DOHH2 (cell line): ENCODE measurements at regions not wholly inside any gene's neighbourhood (a gene's known extent, or its start where the extent isn't known, plus 50 kb on each side); places are given as distances from the start of the nearest gene placed in this dataset.

Experiments used
- H3F3A ChIP-seq: fragments of 200-600 bp; sonication (generic), shearing (Covaris generic); 2 replicates; pipeline ENCODE4 v1.6.0; 2016; ENCODE audit warnings: antibody characterized with exemption, mild to moderate bottlenecking; ENCODE audit not compliant: control insufficient read depth, insufficient read depth
- H3K27ac ChIP-seq: fragments of 200-600 bp; sonication (generic); 2 replicates; pipeline ENCODE4 v1.5.1; 2014; ENCODE audit warnings: low read depth, mild to moderate bottlenecking, low read length, moderate library complexity
- H3K27me3 ChIP-seq: fragments of 200-600 bp; sonication (generic); 2 replicates; pipeline ENCODE4 v1.6.1; 2014; ENCODE audit warnings: mild to moderate bottlenecking, low read length, mixed read lengths; ENCODE audit not compliant: control insufficient read depth
- H3K36me3 ChIP-seq: fragments of 200-600 bp; sonication (generic); 2 replicates; pipeline ENCODE4 v1.6.1; 2014; ENCODE audit warnings: mild to moderate bottlenecking, low read length, moderate library complexity, mixed read lengths; ENCODE audit not compliant: control insufficient read depth
- H3K4me1 ChIP-seq: fragments of 200-600 bp; sonication (generic); 2 replicates; pipeline ENCODE4 v1.6.1; 2014; ENCODE audit warnings: mild to moderate bottlenecking, low read length, mixed read lengths; ENCODE audit not compliant: control insufficient read depth
- H3K4me2 ChIP-seq: fragments of 200-600 bp; sonication (generic); 2 replicates; pipeline ENCODE4 v1.6.0; 2014; ENCODE audit warnings: mild to moderate bottlenecking, low read length, moderate library complexity
- H3K4me3 ChIP-seq: fragments of 200-600 bp; sonication (generic); 2 replicates; pipeline ENCODE4 v1.5.1; 2014; ENCODE audit warnings: mild to moderate bottlenecking, low read length, mixed read lengths
- H3K79me2 ChIP-seq: fragments of 200-600 bp; sonication (generic); 2 replicates; pipeline ENCODE4 v1.6.1; 2014; ENCODE audit warnings: mild to moderate bottlenecking, low read length, mixed read lengths; ENCODE audit not compliant: control insufficient read depth
- H3K9me2 ChIP-seq: fragments of 200-600 bp; sonication (generic); replicated peaks from 2 replicates; pipeline ENCODE4 v1.6.1; 2014; ENCODE audit warnings: mild to moderate bottlenecking, low read length, mixed read lengths; ENCODE audit not compliant: control insufficient read depth
- H3K9me3 ChIP-seq: fragments of 200-600 bp; sonication (generic); 2 replicates; pipeline ENCODE4 v1.6.1; 2014; ENCODE audit warnings: antibody characterized with exemption, low read length, mixed read lengths; ENCODE audit not compliant: control insufficient read depth, insufficient read depth
- H4K20me1 ChIP-seq: fragments of 200-600 bp; sonication (generic); 2 replicates; pipeline ENCODE4 v1.6.0; 2014; ENCODE audit warnings: low read depth, mild to moderate bottlenecking, antibody characterized with exemption, low read length, moderate library complexity; ENCODE audit not compliant: control insufficient read depth, insufficient read depth
- CTCF ChIP-seq: fragments of 200-600 bp; sonication (generic); IDR thresholded peaks from one replicate; pipeline ENCODE4 v1.5.1; 2014; ENCODE audit warnings: antibody characterized with exemption, mild to moderate bottlenecking, low read depth, low read length; ENCODE audit not compliant: poor library complexity, severe bottlenecking
- EZH2phosphoT487 ChIP-seq: fragments of 200-600 bp; sonication (generic); IDR thresholded peaks from 2 replicates; pipeline ENCODE4 v1.6.1; 2017; ENCODE audit warnings: borderline replicate concordance, mild to moderate bottlenecking, antibody characterized with exemption, low read length, moderate library complexity, mixed read lengths

- Histone ChIP-seq H3K9me3 (no peaks in the 10 kb centered on the region), H3K9me2 (no peaks in the 10 kb centered on the region), H3K27ac (no peak overlapping the region), H3F3A (no peaks in the 10 kb centered on the region), H4K20me1 (no peaks in the 10 kb centered on the region), H3K27me3 (no peaks in the 10 kb centered on the region), H3K4me2 (no peak overlapping the region), H3K4me3 (no peak overlapping the region), H3K36me3 (no peaks in the 10 kb centered on the region), H3K4me1 (no peaks in the 10 kb centered on the region), H3K79me2 (no peaks in the 10 kb centered on the region)
- TF ChIP-seq EZH2phosphoT487 (no peak), CTCF (no peak)
Observed at GRCh38 chr5:160919626-160920025, 67.6 kb upstream of the ATP10B start.

GRCh38 chr5:160918386-160918785 is 66.4 kb upstream of the ATP10B start:
- H3K4me3 ChIP-seq = no peak overlapping the region
- no peaks in the 10 kb centered on the region for H3K27me3 ChIP-seq
- H3K79me2 ChIP-seq = no peaks in the 10 kb centered on the region
- H3K9me3 ChIP-seq = no peaks in the 10 kb centered on the region
- no peaks in the 10 kb centered on the region for H4K20me1 ChIP-seq
- H3K36me3 ChIP-seq = no peaks in the 10 kb centered on the region
- no peak for TF ChIP-seq CTCF
- TF ChIP-seq EZH2phosphoT487 = no peak
- no peaks in the 10 kb centered on the region for H3K9me2 ChIP-seq
- H3K4me1 ChIP-seq = no peaks in the 10 kb centered on the region
- no peak overlapping the region for H3K27ac ChIP-seq
- H3K4me2 ChIP-seq = no peak overlapping the region
- H3F3A ChIP-seq = no peaks in the 10 kb centered on the region

GRCh38 chr5:160906090-160906489 is 54.1 kb upstream of the ATP10B start:
- TF ChIP-seq EZH2phosphoT487 (no peak), CTCF (no peak)
- H3K79me2 ChIP-seq = no peaks in the 10 kb centered on the region

GRCh38 chr5:160905285-160905684 is 53.3 kb upstream of the ATP10B start:
- no peaks in the 10 kb centered on the region for H3K9me2 ChIP-seq
- no peaks in the 10 kb centered on the region for H3F3A ChIP-seq
- TF ChIP-seq CTCF (no peak), EZH2phosphoT487 (no peak)
- H4K20me1 ChIP-seq = no peaks in the 10 kb centered on the region
- no peak overlapping the region for H3K4me2 ChIP-seq
- H3K27ac ChIP-seq = no peak overlapping the region
- no peaks in the 10 kb centered on the region for H3K36me3 ChIP-seq
- no peaks in the 10 kb centered on the region for H3K9me3 ChIP-seq
- peaks cover 3% of the 10 kb centered on the region; the same call in 1 of the 2 replicates for H3K27me3 ChIP-seq
- H3K79me2 ChIP-seq = no peaks in the 10 kb centered on the region
- no peak overlapping the region for H3K4me3 ChIP-seq
- no peaks in the 10 kb centered on the region for H3K4me1 ChIP-seq

More at GRCh38 chr5:160906090-160906489, 54.1 kb upstream of the ATP10B start:
- H3K36me3 ChIP-seq = no peaks in the 10 kb centered on the region
- H3K9me2 ChIP-seq = no peaks in the 10 kb centered on the region
- H3F3A ChIP-seq = no peaks in the 10 kb centered on the region
- no peak overlapping the region for H3K27ac ChIP-seq
- peaks cover 3% of the 10 kb centered on the region; the same call in 1 of the 2 replicates for H3K27me3 ChIP-seq
- no peak overlapping the region for H3K4me2 ChIP-seq
- H3K4me3 ChIP-seq = no peak overlapping the region
- no peaks in the 10 kb centered on the region for H3K9me3 ChIP-seq
- H3K4me1 ChIP-seq = no peaks in the 10 kb centered on the region
- H4K20me1 ChIP-seq = no peaks in the 10 kb centered on the region
